WTC11 (cell line): ENCODE measurements at regions not wholly inside any gene's neighbourhood (a gene's known extent, or its start where the extent isn't known, plus 50 kb on each side); places are given as distances from the start of the nearest gene placed in this dataset.
"Not testable (repeated sequence)": the region's sequence is repeated elsewhere in the genome, so short reads cannot be mapped to it uniquely, and the experiment has no call there.

Experiments used
- ATAC-seq: fragments of 200-7000 bp; cut with Tn5 transposase; 2 replicates; pipeline ENCODE4 v1.10.0; 2021; ENCODE audit warnings: mild to moderate bottlenecking, moderate library complexity
- CTCF ChIA-PET: fragments of 300-600 bp; sonication (Branson Sonifier 250); formaldehyde crosslinking; loops from one replicate; lab custom pipeline; 2021; ENCODE audit warnings: antibody characterized with exemption; lab: Charles Lee
- POLR2A ChIA-PET: fragments of 350-600 bp; sonication (Branson Sonifier 250); formaldehyde crosslinking; loops from one replicate; lab custom pipeline; 2021; ENCODE audit warnings: antibody characterized with exemption; lab: Charles Lee
- DNase-seq: peaks from one replicate; pipeline ENCODE4 v3.0.0; 2021; ENCODE audit warnings: low spot score
- H3K27ac Mint-ChIP-seq: 2 replicates; pipeline ENCODE4 v1.8.0; 2021; ENCODE audit warnings: mixed read lengths
- H3K27me3 Mint-ChIP-seq: 2 replicates; pipeline ENCODE4 v1.8.0; 2021; ENCODE audit warnings: low read depth, mild to moderate bottlenecking, moderate library complexity, mixed read lengths
- H3K36me3 Mint-ChIP-seq: 2 replicates; pipeline ENCODE4 v1.8.0; 2021; ENCODE audit warnings: mixed read lengths
- H3K4me1 Mint-ChIP-seq: 2 replicates; pipeline ENCODE4 v1.8.0; 2022; ENCODE audit warnings: mixed read lengths
- H3K4me3 Mint-ChIP-seq: 2 replicates; pipeline ENCODE4 v1.8.0; 2021; ENCODE audit warnings: mild to moderate bottlenecking, moderate library complexity, mixed read lengths
- H3K9me3 Mint-ChIP-seq: 2 replicates; pipeline ENCODE4 v1.8.0; 2021; ENCODE audit warnings: mixed read lengths
- ARID4B ChIP-seq: sonication (generic); formaldehyde crosslinking; IDR thresholded peaks from 2 replicates; pipeline ENCODE4 v1.8.0; 2023; ENCODE audit warnings: missing genetic modification reagents, mild to moderate bottlenecking, borderline replicate concordance
- ATF6 ChIP-seq: sonication (generic); formaldehyde crosslinking; IDR thresholded peaks from 2 replicates; pipeline ENCODE4 v1.8.1; 2023; ENCODE audit warnings: mild to moderate bottlenecking, missing genetic modification reagents
- CTCF ChIP-seq: fragments of 200-600 bp; IDR thresholded peaks from 2 replicates; pipeline ENCODE4 v1.8.0; 2022; ENCODE audit warnings: antibody characterized with exemption
- E2F4 ChIP-seq: sonication (generic); formaldehyde crosslinking; IDR thresholded peaks from 2 replicates; pipeline ENCODE4 v1.8.1; 2022; ENCODE audit warnings: low read depth, mild to moderate bottlenecking, moderate library complexity, missing genetic modification reagents, borderline replicate concordance
- E2F5 ChIP-seq: sonication (generic); formaldehyde crosslinking; IDR thresholded peaks from 2 replicates; pipeline ENCODE4 v1.8.1; 2022; ENCODE audit warnings: mild to moderate bottlenecking, moderate library complexity, missing genetic modification reagents
- GTF2I ChIP-seq: fragments of 250-450 bp; sonication (Bioruptor Pico); conservative IDR thresholded peaks from 2 replicates; pipeline ENCODE4 v1.4.0; 2021; ENCODE audit warnings: mild to moderate bottlenecking
- HMGXB4 ChIP-seq: sonication (generic); formaldehyde crosslinking; IDR thresholded peaks from 2 replicates; pipeline ENCODE4 v1.8.1; 2023; ENCODE audit warnings: mild to moderate bottlenecking, moderate library complexity, missing genetic modification reagents
- KAT7 ChIP-seq: sonication (generic); formaldehyde crosslinking; IDR thresholded peaks from 2 replicates; pipeline ENCODE4 v1.8.1; 2023; ENCODE audit warnings: missing genetic modification reagents, mild to moderate bottlenecking, borderline replicate concordance
- PRRX2 ChIP-seq: fragments of 250-450 bp; sonication (Bioruptor Pico); IDR thresholded peaks from 2 replicates; pipeline ENCODE4 v1.8.0; 2021; ENCODE audit warnings: mild to moderate bottlenecking
- STAT6 ChIP-seq: sonication (generic); formaldehyde crosslinking; conservative IDR thresholded peaks from 2 replicates; pipeline ENCODE4 v1.8.1; 2023; ENCODE audit warnings: mild to moderate bottlenecking, low read depth, missing genetic modification reagents, moderate library complexity
- TCF7 ChIP-seq: sonication (generic); formaldehyde crosslinking; IDR thresholded peaks from 2 replicates; pipeline ENCODE4 v1.8.0; 2022; ENCODE audit warnings: mild to moderate bottlenecking, low read depth, missing genetic modification reagents, moderate library complexity
- TEAD1 ChIP-seq: sonication (generic); formaldehyde crosslinking; IDR thresholded peaks from 2 replicates; pipeline ENCODE4 v1.8.0; 2022; ENCODE audit warnings: mild to moderate bottlenecking, missing genetic modification reagents
- TEAD4 ChIP-seq: sonication (generic); formaldehyde crosslinking; IDR thresholded peaks from 2 replicates; pipeline ENCODE4 v1.8.0; 2022; ENCODE audit warnings: mild to moderate bottlenecking, missing genetic modification reagents
- ZBTB21 ChIP-seq: sonication (generic); formaldehyde crosslinking; IDR thresholded peaks from 2 replicates; pipeline ENCODE4 v1.8.1; 2023; ENCODE audit warnings: mild to moderate bottlenecking, missing genetic modification reagents, borderline replicate concordance
- ZNF396 ChIP-seq: fragments of 250-450 bp; sonication (Bioruptor Pico); IDR thresholded peaks from 2 replicates; pipeline ENCODE4 v1.8.0; 2021; ENCODE audit warnings: mild to moderate bottlenecking, moderate library complexity, borderline replicate concordance
- ZNF416 ChIP-seq: fragments of 250-450 bp; sonication (Bioruptor Pico); IDR thresholded peaks from 2 replicates; pipeline ENCODE4 v1.9.0; 2021; ENCODE audit warnings: mild to moderate bottlenecking, inconsistent platforms

GRCh38 chr7:20545016-20545415, 70.5 kb upstream of the ABCB5 start:
- Mint-ChIP-seq H3K27me3 (no peaks in the 10 kb centered on the region; the same call in 1 of the 2 replicates), H3K4me1 (peaks cover 23% of the 10 kb centered on the region), H3K36me3 (peaks cover 7% of the 10 kb centered on the region; the same call in 1 of the 2 replicates), H3K4me3 (no peak overlapping the region), H3K9me3 (peaks cover 11% of the 10 kb centered on the region), H3K27ac (no peak overlapping the region)
- CTCF ChIA-PET, result interaction anchor here (1.5 kb wide), 1 partner anchor 53 kb away, joined by 4 read pairs; no protein-coding TSS in a partner anchor
- POLR2A ChIA-PET, result no interaction called here
- TF ChIP-seq E2F5 (CRISPR knock-in tag) (no peak), ARID4B (no peak), GTF2I (CRISPR knock-in tag) (no peak), TCF7 (CRISPR knock-in tag) (no peak), HMGXB4 (CRISPR knock-in tag) (no peak), TEAD4 (no peak), CTCF (no peak), ZNF396 (CRISPR knock-in tag) (no peak), TEAD1 (CRISPR knock-in tag) (no peak)
- DNase-seq (no peak), ATAC-seq (no peak)

- POLR2A ChIA-PET, ATAC-seq, H3K27me3 Mint-ChIP-seq, H3K27ac Mint-ChIP-seq, H3K9me3 Mint-ChIP-seq, H3K4me3 Mint-ChIP-seq, DNase-seq, H3K36me3 Mint-ChIP-seq: not testable (repeated sequence)
- CTCF ChIA-PET, result interaction anchor here (1.1 kb wide), 1 partner anchor 51 kb away, joined by 3 read pairs; no protein-coding TSS in a partner anchor
- peaks cover 23% of the 10 kb centered on the region for H3K4me1 Mint-ChIP-seq
Measured at GRCh38 chr7:20546958-20547357, 68.5 kb upstream of the ABCB5 start.

GRCh38 chr7:20554072-20554471, 61.4 kb upstream of the ABCB5 start:
- ChIA-PET POLR2A (no interaction called here), CTCF (interaction anchor here (0.6 to 1.4 kb wide), 4 partner anchors 15 to 807 kb away, joined by 3 to 6 read pairs (median 3); no protein-coding TSS in a partner anchor)
- no peak for DNase-seq
- Mint-ChIP-seq H3K27ac (no peak overlapping the region), H3K4me1 (no peaks in the 10 kb centered on the region), H3K36me3 (no peaks in the 10 kb centered on the region), H3K9me3 (peaks cover 7% of the 10 kb centered on the region), H3K27me3 (no peaks in the 10 kb centered on the region), H3K4me3 (no peak overlapping the region)
- no peak; the same call in 1 of the 2 replicates for ATAC-seq
- TF ChIP-seq ZNF416 (no peak), STAT6 (CRISPR knock-in tag) (no peak), PRRX2 (CRISPR knock-in tag) (no peak), E2F4 (CRISPR knock-in tag) (no peak), ZBTB21 (CRISPR knock-in tag) (no peak), KAT7 (CRISPR knock-in tag) (no peak), ATF6 (CRISPR knock-in tag) (no peak)
